PFSK-1 (cell line): ENCODE measurements at regions not wholly inside any gene's neighbourhood (a gene's known extent, or its start where the extent isn't known, plus 50 kb on each side); places are given as distances from the start of the nearest gene placed in this dataset.

Source experiments
- FOXP2 ChIP-seq: optimal IDR thresholded peaks from 2 replicates; pipeline ENCODE3; 2011; ENCODE audit warnings: borderline replicate concordance, control low read depth, inconsistent platforms; ENCODE audit not compliant: insufficient read depth; ENCODE audit errors: extremely low read length, extremely low read depth
- POLR2AphosphoS5 ChIP-seq: IDR thresholded peaks from 2 replicates; pipeline ENCODE4 v1.6.1; 2012; ENCODE audit warnings: low read depth, mild to moderate bottlenecking, control low read depth, low read length, moderate library complexity
- SIN3A ChIP-seq: IDR thresholded peaks from 2 replicates; pipeline ENCODE4 v1.6.1; 2012; ENCODE audit warnings: mild to moderate bottlenecking, low read length, moderate library complexity, borderline replicate concordance; ENCODE audit not compliant: insufficient read depth
- TAF1 ChIP-seq: IDR thresholded peaks from 2 replicates; pipeline ENCODE4 v1.6.1; 2012; ENCODE audit warnings: low read length, control low read depth, borderline replicate concordance; ENCODE audit not compliant: insufficient read depth
- TF ChIP-seq, protein P1 (sequence below), 2 experiments: IDR thresholded peaks; 2 replicates each; pipeline versions ENCODE4 v1.6.1 to v1.8.0; 2011 to 2012; ENCODE audit warnings: low read depth in 2 of 2, low read length in 2 of 2, control low read depth in 1 of 2, inconsistent platforms in 1 of 2, mild to moderate bottlenecking in 1 of 2, moderate library complexity in 1 of 2; ENCODE audit not compliant: insufficient read depth in 1 of 2

DNA sequence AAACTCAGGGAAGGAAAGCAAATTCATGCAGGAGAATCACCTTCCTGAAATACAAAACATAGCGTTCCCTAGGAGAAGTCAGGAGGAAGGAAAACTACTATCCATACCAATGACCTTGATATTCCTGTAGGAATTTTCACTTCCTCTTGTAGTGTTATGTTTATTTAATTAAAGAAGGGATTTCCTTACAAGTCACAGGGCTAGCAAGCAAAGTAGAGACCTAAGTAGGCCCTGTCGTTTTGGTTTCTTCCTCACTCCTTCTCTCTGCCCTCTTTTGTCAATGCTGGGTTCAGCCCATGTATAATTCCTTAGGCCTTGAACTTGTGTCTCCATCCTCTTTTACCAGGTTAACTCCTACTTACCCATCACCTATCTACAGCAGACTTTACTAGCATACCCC, 435.2 kb upstream of the LRATD1 start:
- TF ChIP-seq SIN3A (no peak), TAF1 (no peak), POLR2AphosphoS5 (no peak), FOXP2 (no peak)
- TF ChIP-seq, protein P1, sequence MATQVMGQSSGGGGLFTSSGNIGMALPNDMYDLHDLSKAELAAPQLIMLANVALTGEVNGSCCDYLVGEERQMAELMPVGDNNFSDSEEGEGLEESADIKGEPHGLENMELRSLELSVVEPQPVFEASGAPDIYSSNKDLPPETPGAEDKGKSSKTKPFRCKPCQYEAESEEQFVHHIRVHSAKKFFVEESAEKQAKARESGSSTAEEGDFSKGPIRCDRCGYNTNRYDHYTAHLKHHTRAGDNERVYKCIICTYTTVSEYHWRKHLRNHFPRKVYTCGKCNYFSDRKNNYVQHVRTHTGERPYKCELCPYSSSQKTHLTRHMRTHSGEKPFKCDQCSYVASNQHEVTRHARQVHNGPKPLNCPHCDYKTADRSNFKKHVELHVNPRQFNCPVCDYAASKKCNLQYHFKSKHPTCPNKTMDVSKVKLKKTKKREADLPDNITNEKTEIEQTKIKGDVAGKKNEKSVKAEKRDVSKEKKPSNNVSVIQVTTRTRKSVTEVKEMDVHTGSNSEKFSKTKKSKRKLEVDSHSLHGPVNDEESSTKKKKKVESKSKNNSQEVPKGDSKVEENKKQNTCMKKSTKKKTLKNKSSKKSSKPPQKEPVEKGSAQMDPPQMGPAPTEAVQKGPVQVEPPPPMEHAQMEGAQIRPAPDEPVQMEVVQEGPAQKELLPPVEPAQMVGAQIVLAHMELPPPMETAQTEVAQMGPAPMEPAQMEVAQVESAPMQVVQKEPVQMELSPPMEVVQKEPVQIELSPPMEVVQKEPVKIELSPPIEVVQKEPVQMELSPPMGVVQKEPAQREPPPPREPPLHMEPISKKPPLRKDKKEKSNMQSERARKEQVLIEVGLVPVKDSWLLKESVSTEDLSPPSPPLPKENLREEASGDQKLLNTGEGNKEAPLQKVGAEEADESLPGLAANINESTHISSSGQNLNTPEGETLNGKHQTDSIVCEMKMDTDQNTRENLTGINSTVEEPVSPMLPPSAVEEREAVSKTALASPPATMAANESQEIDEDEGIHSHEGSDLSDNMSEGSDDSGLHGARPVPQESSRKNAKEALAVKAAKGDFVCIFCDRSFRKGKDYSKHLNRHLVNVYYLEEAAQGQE (IDR thresholded peaks at IDR 0.05; ENCODE audit: insufficient read depth in 1 of 2, low read depth in 2 of 2, low read length in 2 of 2), result no peak

GRCh38 chr2:14199040-14199439, 433.5 kb upstream of the LRATD1 start:
- no peak for TF ChIP-seq SIN3A
- no peak for TF ChIP-seq FOXP2
- TF ChIP-seq TAF1, result no peak
- TF ChIP-seq, protein P1 (IDR thresholded peaks at IDR 0.05; ENCODE audit: insufficient read depth in 1 of 2, low read depth in 2 of 2, low read length in 2 of 2), result no peak
- TF ChIP-seq POLR2AphosphoS5, result no peak

GRCh38 chr2:14219306-14219705, 413.2 kb upstream of the LRATD1 start:
- TF ChIP-seq POLR2AphosphoS5, result no peak
- no peak for TF ChIP-seq TAF1
- TF ChIP-seq SIN3A, result no peak
- TF ChIP-seq, protein P1 (IDR thresholded peaks at IDR 0.05; ENCODE audit: insufficient read depth in 1 of 2, low read depth in 2 of 2, low read length in 2 of 2), result no peak
- no peak for TF ChIP-seq FOXP2

- no peak for TF ChIP-seq SIN3A
- TF ChIP-seq TAF1, result no peak
- TF ChIP-seq FOXP2, result no peak
- TF ChIP-seq, protein P1 (IDR thresholded peaks at IDR 0.05; ENCODE audit: insufficient read depth in 1 of 2, low read depth in 2 of 2, low read length in 2 of 2), result no peak
- no peak for TF ChIP-seq POLR2AphosphoS5
Observed at GRCh38 chr2:14220101-14220500, 412.4 kb upstream of the LRATD1 start.

DNA sequence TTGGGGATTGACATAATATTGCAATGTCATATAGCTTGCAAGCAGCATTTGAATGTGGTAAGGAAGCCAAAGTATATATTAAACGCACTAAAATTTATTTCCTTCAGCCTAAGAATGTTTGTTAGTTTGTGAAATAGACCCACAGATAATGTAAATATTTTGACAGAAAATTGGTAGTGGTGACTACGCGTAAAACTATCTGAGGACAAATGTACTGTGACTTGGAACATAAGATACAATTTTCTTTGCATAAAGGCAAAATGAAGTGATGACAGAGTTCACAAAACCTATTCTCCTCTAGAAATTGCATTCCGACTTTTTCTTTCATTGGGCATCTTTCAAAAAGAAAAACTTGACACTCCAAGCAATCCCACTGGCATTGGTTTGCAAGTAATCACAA, 411.1 kb upstream of the LRATD1 start:
- no peak for TF ChIP-seq FOXP2
- no peak for TF ChIP-seq TAF1
- TF ChIP-seq, protein P1 (IDR thresholded peaks at IDR 0.05; ENCODE audit: insufficient read depth in 1 of 2, low read depth in 2 of 2, low read length in 2 of 2), result no peak
- TF ChIP-seq POLR2AphosphoS5, result no peak
- no peak for TF ChIP-seq SIN3A
